ENCODE measurements at regions not wholly inside any gene's neighbourhood (a gene's known extent, or its start where the extent isn't known, plus 50 kb on each side); places are given as distances from the start of the nearest gene placed in this dataset.

DNA sequence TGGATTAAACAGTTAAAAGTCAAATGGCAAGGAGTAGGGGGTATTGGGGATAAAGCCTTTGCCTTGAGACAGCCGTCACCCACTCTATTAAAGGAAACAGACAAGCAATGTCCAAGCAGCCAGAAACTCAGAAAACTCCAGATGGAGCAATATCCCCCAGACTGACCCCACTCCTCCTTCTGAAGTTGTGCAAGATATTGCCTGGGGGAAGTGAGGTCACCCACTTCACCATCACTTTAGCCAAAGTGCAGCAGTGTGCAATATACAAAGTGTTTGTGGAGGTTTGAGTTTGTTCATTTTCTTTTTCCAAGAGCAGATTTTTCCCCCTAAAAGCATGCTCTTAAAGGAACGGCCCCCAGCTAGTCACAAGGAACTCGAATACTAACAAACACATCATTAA lies 125.1 kb downstream of the ETS2 start:
- DNase-seq (ENCODE audit: low read depth, low spot score): no peak

DNA sequence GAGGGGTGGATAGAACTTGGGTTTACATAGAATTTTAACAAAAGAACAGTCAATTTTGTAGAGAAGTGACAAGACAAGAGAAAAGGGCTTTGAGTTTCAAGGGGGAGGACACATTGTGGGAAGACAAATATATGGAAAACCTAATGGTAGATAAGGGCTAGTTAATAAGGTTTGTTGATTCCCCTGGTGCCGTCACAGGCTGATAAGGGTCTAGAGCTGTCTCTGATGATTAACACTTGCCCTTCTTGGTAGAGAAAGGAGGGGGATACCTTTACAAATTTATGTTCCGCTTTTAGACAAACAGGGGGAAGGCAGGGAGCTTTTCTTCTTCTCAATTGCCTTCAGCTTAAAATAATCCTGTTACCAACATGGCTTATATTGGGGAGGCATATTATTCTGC lies 124.3 kb downstream of the ETS2 start:
- DNase-seq (ENCODE audit: low read depth, low spot score): no peak

DNA sequence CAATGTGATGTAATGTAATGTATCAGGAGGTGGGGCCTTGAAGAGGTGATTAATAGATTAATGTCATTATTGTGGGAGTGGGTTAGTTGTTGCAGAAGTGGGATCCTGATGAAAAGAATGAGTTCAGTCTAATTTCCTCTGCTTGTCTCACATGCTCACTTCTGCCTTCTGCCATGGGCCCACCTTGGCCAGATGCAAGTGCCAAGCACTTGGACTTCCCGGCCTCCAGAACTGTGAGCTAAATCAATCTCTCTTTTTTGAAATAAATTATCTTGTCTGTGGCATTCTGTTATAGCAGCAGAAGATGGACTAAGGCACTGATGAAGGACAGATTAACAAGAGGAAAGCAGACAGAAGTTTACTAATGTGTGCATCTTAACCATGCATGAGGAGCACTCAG lies 123.9 kb downstream of the ETS2 start:
- no peak for DNase-seq (ENCODE audit: low read depth, low spot score)

DNA sequence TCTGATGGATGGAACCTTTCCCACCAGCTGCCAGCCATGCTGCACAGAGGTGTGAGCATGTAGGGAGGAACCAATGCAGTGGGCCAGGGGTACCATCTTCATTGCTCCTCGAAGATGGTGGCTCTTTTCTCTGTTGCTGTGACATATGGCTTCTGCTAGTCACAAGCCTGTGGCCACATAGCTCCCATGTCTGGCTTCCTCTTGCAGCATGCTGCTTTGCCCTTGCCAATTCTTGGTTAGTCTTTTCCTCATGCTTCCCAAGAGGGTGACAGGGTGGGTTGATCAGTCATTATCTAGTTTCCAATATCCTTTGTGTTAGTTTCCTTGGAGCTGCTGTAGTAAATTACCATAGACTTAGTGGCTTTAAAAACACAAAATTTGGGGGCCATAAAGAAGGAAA lies 123.4 kb downstream of the ETS2 start:
- DNase-seq (ENCODE audit: low read depth, low spot score): no peak

DNA sequence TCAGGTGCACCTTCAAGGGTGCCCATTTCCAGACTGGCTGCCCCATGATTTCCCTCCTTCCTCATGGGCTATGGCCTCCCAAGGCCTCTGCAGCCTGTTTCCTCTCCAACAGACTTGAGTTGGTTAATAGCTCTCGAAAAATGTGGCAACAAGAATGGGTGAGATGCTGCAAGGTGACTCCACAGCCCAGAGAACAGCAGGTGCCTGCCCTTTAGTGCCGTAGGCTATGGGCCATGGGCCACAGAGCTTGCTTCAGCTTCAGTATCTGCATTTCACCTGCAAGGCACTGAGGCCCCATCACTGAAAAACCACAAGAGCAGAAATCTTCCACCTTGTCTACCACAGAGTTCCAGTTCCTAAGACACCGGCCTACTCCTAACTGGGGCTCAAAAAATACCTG lies 122.0 kb downstream of the ETS2 start:
- no peak for DNase-seq (ENCODE audit: low read depth, low spot score)

DNA sequence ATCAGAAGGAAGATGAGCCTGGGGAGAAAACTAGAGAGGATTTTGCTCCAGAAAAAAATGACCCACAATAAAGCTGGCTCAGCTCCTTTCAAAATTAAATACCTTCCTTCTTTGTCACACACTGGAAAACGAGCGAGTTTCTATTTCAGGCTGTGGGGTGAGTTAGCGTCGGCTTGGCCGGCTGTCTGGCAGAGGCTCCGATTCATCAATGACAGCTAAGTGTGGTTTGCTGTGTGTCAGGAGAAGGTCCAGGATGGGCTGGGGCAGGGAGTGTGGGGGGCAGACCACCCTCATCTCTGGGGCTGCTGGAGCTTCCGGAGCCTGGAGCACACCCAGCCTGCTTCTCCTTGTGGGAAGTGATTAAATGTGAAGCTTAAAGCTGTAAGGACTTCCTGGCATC lies 120.2 kb downstream of the ETS2 start:
- DNase-seq (ENCODE audit: low read depth, low spot score): no peak

DNA sequence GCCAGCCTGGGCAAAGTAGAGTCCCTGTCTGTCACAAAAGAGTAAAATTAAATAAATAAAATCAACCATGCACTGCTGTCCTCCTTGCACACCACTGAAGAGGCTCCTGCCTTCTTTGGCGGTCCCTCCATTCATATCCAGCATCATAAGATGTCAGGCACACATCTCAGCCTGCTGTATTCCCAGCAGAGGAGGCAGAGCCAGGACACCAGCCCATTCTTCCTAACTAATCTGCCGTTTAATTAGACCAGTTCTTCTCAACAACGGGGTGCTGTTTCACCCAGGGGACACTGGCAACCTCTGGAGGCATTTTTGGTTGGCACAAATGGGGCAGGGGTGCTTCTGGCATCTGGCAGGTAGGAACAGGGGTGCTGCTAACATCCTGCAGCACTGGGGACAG lies 119.7 kb downstream of the ETS2 start:
- DNase-seq (ENCODE audit: low read depth, low spot score): no peak

DNA sequence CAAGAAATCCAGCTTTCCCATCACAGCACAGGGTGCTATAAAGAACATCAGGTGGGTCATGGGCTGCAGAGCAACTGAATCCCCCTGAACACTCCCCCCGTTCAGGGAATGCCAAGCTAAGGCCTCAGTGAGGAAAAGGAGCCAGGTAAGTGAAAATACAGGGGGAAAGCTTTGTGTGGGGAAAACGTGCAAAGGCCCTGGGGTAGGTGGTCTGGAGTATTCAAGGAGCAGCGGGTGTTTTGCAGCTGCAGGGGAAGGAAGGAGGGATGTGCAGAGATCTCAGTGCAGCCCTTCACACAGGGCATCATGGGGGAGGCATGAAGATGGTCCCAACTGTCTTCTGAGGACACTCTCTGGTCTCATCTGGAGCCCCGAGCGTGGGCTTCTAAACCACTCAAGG lies 119.2 kb downstream of the ETS2 start:
- no peak for DNase-seq (ENCODE audit: low read depth, low spot score)

DNA sequence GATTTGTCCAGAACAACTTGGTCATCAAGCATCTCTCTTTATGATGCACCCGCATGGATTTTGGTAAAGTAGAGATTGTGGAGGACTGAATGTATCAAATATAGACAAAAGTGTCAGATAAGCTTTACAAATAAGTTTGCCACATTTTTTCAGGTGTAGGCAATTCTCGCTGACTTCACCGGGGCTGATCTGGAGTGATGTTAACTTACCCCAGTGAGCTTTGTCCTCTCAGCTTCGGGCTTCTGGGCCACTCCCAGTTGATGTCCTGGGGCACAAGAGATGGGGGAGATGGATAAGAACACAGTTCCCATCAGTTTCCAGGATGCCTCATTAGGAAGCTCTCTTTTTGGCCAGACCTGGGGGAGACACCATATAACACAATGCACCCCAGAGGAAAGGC lies 117.7 kb downstream of the ETS2 start:
- DNase-seq (ENCODE audit: low read depth, low spot score): no peak

DNA sequence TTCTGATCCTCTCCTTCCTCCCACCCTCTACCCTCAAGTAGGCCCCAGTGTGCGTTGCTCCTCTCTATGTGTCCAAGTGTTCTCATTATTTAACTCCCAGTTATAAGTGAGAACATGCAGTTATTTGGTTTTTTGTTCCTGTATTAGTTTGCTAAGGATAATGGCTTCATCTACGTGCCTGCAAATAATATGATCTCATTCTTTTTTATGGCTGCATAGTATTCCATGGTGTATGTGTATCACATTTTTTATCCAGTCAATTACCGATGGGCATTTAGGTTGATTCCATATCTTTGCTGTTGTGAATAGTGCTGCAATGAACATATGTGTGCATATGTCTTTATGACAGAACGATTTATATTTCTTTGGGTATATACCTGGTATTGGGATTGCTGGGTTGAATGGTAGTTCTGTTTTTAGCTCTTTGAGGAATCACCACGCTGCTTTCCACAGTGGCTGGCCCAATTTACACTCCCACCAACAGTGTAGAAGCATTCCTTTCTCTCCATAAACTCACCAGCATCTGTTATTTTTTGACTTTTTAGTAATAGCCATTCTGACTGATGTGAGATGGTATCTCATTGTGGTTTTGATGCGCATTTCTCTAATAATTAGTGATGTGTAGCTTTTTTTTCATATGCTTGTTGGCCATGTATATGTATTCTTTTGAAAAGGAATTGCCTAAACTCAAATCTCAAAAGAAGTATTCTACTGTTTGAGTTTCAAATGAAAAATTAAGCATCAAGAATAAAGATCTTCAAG lies 116.9 kb downstream of the ETS2 start:
- DNase-seq (ENCODE audit: low read depth, low spot score): no peak

DNA sequence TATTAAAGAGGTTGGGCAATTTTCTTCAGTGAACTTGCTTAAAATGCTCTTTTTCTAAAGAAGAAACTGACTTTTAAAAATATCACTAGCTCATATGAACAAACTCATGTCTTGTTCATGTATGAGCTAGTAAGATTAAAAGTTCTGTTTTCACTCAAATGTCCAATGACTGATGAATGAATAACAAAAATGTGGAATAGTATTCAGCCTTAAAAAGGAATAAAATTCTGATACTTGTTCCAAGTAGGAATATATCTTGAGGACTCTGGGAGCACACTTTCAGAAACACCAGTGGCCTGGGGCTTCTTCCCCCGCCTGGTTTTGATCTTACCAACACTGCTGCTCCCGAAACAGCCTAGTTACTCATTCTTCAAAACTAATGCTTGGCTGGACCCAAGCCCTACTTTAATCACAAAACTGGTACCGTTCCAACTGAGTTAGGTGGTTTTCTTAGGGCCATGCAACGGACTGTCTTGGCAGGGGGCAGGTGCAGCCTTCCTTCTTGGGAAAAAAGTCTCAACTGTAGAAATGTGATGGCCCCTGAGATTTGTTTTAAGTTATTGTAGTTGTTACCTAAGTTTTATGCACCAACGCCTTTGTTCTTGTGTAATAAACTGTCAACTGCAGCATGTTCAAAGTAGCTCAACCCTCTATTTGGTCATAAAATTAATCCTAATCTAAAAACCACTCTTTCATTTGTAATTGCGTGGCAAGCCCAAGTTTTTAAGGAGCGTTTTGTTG lies 116.0 kb downstream of the ETS2 start:
- DNase-seq (ENCODE audit: low read depth, low spot score): no peak

DNA sequence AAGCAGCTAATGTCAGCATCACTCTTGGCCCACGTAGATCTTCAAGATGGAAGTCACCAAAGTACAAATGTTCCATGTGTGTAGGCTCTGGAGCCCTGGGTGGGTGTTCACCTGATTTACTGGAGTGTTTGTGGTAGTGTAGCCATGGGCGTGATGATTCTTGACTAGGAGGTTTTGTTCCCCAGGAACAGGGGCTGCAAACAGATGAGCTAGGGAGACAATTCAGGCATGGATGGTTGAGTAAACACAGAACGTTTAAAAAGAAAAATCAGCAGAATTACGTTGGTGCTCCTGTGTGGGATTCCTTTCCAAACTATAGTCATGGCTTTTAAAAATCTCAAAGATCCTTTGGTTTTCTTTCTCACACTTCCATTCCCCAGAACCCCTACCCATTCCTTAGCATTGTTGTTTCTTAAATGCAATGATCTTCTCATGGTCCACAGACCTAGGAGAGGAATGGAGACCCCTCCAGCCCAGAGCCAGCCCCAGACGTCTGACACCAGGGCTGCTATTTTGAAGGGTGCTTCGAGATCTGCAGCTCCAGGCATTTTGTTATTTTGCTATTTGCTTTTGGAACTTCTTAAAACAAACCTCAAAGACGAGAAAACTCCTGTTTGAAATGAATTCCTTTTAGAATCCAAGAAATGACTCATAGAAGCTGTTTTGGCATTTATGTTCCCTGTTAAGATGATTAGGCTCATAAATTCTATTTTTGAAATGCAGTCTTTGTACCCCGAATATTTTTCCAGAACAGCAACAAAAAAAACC lies 115.1 kb downstream of the ETS2 start:
- no peak for DNase-seq (ENCODE audit: low read depth, low spot score)

DNA sequence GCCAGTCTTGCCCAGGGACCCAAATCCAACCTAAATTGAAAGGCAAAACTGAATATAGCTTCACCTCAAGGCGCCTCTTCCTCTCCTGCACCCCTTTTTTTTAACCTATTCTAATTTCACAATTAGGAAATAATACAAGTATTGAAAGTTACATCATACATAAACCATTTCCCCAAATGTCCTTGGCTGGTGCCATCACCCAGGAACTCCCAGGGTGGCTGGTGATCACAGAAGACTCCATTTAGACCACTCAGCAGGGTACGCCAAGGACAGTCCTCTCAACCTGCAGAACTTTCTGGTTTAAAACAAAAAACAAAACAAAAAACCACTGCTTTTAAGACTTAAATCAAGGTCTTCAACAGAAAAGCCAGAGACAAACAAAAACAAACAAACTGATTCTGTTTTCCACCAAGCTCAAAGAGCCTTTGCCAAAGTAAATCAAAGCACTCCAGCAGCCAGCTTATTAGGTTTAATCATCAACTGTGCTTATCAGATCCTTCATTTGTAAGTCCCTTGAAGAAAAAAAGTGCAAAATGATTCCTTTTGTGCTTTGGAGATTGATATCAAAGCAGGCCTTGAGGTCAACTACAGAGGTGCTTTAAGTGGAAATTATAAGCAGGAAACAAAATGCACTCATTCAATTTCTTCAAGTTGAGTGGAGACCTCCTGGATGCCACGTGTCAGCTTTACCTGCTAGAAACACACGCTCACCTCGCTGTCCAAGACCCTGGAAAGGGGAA lies 113.0 kb downstream of the ETS2 start:
- no peak for DNase-seq (ENCODE audit: low read depth, low spot score)

DNA sequence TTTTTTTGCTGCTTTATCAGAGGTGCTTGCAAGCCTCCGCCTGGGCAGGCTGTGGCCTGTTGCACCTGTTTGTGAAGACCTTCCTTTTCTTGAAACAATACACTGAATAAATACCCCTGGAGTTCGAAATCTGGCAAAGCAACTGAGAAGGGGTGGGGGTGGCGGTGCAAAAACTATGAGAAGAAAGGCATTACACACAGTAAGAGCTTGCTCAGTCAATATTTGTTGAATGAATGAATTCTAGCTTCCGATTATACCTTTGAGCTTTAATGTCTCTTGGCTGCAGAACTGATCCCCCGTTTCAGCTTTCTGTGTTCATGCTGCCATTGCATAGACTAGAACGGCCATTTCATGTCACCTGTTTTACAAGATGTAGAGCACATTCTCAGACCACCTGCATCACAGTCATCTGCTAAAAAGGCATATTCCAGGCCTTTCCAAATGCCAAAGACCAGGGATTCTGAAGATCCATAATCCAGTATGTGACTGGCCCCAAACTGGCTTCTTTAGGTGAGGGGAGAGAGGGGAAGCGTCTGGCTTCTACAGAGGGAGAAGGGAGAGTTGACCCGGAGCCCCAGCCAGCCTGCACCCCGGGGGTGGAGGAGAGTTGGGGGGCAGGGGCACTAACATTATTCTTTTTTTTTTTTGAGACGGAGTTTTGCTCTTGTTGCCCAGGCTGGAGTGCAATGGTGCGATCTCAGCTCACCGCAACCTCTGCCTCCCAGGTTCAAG lies 111.5 kb downstream of the ETS2 start:
- no peak for DNase-seq (ENCODE audit: low read depth, low spot score)

DNA sequence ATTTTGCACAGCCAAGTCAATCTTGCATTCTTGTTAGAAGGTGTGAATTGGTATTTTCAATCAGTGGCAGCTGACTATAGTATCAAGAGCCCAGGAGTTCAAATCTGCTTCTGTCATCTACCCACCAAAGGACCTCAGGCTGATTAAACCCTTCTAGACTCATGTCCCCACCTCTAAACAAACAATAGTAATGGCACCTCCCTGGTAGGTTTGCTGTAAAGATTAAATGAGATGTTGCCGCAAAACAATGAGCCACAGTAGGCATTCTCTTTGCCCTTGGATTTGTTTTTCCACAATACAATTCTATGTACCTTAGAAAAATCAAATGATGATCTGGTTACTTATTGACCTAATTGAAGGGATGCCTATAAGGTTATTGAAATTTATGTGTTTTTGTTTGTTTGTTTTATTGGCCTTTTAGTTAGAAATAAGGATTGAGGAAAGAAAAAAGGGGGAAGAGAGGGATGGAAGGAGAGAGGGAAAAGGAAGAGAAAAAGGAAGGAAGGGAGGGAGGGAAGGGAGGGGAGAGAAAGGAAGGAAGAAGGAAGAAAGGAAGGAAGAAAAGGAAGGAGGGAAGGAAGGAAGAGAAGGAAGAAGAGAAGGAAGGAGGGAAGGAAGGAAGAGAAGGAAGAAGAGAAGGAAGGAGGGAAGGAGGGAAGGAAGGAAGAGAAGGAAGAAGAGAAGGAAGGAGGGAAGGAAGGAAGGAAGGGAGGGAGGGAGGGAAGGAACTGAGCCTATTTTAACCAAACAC lies 110.7 kb downstream of the ETS2 start:
- DNase-seq (ENCODE audit: low read depth, low spot score): no peak

DNA sequence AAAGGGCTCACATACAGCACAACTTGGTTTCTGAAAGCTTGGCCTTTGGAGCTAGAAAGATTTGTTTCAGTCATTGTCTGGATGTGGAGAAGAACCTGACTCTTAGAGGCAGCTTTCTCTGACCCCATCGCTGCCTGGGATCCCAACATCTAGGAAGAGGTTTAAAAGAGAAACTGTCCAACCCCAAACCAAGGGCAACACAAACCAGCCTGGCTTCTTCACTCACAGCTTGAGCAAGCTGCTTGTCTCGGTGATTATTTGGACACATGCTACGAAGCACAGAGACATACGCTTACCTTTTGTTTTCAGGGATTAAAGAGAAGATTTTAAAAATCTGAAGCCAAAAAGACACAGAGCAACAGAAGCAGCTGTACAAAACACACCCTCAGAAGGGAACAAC lies 109.8 kb downstream of the ETS2 start:
- DNase-seq (ENCODE audit: low read depth, low spot score): no peak

DNA sequence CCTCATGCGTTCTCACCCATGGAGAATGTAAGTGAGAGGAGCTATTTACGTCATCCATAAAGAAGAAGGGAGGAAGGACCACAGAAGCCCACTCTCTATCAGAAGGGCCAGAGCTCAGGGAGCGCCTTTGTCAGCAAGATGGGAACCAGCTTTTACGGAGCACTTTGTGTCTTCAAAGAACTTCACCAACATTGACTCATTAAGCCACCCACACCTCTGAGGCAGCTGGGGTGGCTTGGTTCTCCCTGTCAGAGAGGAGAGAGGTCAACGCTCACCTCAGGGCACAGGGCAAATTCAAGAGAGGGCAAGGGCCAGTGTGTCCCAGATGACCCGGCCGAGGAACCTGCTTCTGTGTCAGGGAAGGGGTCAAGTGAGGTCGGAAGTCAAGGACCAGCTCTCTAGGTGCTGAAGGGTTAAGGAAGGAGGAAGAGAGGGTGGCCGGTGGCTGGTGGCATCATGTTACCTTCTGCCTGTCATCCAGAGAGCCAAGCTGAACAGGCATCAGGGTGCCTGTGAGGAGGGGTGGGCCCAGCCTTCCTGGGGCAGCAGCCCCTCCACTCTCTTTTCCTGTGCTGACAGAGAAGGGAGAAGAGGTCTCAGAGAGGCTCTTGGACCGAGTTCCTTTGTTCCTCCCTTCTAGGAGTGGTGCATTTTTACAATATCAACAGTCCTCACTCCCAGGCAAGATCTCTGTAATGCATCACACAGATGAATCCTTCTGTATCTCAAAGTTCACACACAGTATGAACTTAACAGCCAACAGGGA lies 109.0 kb downstream of the ETS2 start:
- DNase-seq (ENCODE audit: low read depth, low spot score): peak; percentile 53

DNA sequence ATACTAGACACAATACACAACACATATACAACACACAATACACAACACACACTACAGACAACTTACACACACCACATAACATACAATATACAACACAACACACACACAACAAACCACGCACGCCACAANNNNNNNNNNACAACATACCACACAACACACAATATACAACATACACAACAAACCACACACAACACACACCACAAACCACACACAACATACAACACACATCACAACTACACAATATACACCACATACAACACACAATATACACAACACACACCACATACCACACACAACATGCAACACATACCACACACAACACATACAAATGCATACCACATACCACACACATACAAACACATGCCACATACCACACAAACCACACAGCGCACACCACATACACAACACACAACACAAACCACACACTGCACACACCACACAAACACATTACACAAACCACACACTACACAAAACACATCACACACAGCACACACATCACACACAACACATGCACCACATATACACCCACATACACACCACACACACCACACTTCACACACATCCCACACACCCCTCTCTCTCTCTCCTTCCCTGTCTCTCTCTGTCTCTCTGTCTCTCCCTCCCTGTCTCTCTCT lies 108.3 kb downstream of the ETS2 start:
- no peak for DNase-seq (ENCODE audit: low read depth, low spot score)
